Esophagus muscularis mucosa (tissue), 4 donors: ENCODE measurements at regions not wholly inside any gene's neighbourhood (a gene's known extent, or its start where the extent isn't known, plus 50 kb on each side); places are given as distances from the start of the nearest gene placed in this dataset.

ENCODE experiments used
- EP300 ChIP-seq: sonication (generic); formaldehyde crosslinking; IDR thresholded peaks from one replicate; pipeline ENCODE4 v1.6.1; 2017; ENCODE audit warnings: antibody characterized with exemption
- POLR2AphosphoS5 ChIP-seq, 2 donors: sonication (generic); formaldehyde crosslinking; IDR thresholded peaks; one replicate each; pipeline ENCODE4 v1.6.1; 2017; ENCODE audit warnings: antibody characterized with exemption in 2 of 2
- TF ChIP-seq, protein P1 (sequence below), 3 experiments: fragments of 200-600 bp in 2 of 3; fragments of 450-650 bp in 1 of 3; sonication (generic) in 2 of 3; IDR thresholded peaks; one replicate each; pipeline ENCODE4 v1.5.1; 2017 to 2019; ENCODE audit warnings: antibody characterized with exemption in 3 of 3, mild to moderate bottlenecking in 2 of 3, moderate library complexity in 1 of 3

DNA sequence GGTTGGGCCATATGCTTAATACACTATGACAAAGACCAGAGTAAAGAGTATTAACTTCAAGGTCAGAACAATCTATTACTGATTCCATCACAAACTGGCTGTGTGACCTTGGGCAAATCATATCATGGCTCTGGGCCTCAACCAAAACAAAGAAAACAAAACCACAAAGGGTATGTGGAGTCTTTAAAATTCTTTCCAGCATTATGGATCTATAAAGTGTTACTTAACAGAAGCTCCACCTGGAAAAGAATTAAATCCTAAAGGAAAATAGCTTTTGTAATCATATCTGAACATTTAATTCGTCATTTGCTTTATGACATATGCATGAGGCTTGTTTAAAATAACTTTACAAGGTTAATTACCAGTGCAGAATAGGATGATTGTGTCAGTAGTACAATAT lies 265.5 kb downstream of the SATB1 start:
- TF ChIP-seq, protein P1, sequence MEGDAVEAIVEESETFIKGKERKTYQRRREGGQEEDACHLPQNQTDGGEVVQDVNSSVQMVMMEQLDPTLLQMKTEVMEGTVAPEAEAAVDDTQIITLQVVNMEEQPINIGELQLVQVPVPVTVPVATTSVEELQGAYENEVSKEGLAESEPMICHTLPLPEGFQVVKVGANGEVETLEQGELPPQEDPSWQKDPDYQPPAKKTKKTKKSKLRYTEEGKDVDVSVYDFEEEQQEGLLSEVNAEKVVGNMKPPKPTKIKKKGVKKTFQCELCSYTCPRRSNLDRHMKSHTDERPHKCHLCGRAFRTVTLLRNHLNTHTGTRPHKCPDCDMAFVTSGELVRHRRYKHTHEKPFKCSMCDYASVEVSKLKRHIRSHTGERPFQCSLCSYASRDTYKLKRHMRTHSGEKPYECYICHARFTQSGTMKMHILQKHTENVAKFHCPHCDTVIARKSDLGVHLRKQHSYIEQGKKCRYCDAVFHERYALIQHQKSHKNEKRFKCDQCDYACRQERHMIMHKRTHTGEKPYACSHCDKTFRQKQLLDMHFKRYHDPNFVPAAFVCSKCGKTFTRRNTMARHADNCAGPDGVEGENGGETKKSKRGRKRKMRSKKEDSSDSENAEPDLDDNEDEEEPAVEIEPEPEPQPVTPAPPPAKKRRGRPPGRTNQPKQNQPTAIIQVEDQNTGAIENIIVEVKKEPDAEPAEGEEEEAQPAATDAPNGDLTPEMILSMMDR (IDR thresholded peaks at IDR 0.05): no peak
- TF ChIP-seq EP300 (no peak), POLR2AphosphoS5 (IDR thresholded peaks at IDR 0.05) (no peak)
